ENCODE measurements at regions not wholly inside any gene's neighbourhood (a gene's known extent, or its start where the extent isn't known, plus 50 kb on each side); places are given as distances from the start of the nearest gene placed in this dataset.

DNA sequence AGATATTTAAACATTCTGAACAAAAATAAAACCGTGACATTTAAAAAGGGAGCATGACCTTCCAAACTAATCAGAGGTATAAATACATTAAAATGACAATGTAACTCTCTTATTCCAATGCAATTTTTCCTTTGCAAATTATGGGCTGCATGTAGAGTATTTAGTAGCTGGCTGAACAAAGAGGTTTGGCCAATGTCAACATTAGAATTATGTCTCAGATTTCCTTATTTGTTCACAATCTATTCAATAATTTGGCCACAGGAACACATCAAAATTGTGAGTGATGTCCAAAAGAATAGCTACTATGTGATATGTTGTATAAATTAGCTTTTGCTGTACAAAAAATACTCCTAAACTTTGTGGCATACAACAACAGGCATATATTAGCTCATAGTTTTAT is 580.0 kb upstream of the MARCKS start:
- DNase-seq: no peak

- DNase-seq: no peak
Measured at GRCh38 chr6:113281014-113281413, 576.1 kb upstream of the MARCKS start.

- DNase-seq: no peak
Measured at GRCh38 chr6:113281431-113281830, 575.7 kb upstream of the MARCKS start.

GRCh38 chr6:113287396-113287795 is 569.7 kb upstream of the MARCKS start:
- no peak for DNase-seq

DNA sequence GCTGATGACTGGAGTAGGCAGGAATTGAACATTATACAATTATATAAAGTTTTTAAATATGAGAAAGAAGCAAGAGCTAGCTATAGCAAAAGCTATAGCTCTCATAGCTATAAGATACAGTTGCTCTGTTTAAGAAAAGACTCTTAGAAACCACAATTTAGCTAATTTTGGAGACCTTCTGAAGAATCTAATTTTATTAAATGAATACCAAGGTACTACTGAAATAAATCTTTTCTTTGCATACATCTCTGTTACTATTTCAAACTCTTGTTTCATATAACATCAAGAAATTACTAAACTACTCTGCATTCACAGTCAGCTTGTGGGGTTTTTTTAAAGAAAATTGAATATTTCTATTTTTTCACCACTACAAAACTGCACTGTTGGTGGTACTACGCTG is 568.7 kb upstream of the MARCKS start:
- DNase-seq: no peak

- DNase-seq: peak; percentile 81
Measured at GRCh38 chr6:113289166-113289565, 568.0 kb upstream of the MARCKS start.

GRCh38 chr6:113290684-113291083 is 566.5 kb upstream of the MARCKS start:
- DNase-seq: no peak

DNA sequence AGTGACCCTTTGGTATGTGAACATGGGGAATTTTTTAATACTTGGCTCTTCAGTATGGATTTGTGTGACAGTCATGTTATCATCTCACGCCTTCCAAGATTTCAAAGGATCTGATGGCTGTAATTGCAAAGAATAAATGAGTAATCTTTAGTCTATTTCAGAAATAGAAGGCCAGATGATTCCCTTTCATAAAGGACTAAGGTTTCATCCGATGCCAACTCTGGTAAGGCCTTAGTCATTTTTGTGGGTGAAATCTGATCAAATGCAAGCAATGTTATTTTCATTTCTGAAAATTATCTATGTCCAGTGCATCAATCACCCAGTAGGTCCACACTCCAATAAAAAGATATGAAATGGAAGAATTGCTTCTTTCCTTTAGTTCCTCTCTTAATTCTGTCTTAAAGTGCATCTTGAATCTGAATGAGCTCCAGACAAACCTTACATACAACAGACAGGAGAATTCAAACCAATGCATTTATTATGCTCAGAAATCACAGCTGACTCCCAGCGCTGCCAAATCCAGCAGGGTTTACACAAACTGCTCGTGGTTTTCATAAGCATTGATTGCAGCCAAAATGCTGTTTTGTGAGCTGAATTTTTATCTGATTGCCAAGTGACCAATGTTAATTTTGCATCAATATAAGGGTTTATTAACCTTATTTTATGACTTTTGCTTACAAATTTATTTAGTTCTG is 565.2 kb upstream of the MARCKS start:
- DNase-seq: no peak

GRCh38 chr6:113292646-113293422 is 564.3 kb upstream of the MARCKS start:
- no peak for DNase-seq

DNA sequence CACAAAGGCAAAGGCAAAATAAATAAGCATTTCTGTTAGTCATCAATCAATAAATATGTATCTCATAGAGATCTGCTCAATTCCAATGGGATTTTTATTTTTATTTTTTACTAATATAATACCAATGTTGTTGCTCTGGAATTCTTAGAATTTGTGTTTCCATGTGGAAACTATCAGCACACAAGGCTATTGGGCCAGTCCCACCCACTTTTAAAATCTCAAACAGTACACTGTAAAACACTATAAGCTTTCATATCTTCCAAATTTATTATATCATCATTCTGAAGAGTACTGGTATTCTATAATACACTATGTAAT is 563.8 kb upstream of the MARCKS start:
- no peak for DNase-seq

DNA sequence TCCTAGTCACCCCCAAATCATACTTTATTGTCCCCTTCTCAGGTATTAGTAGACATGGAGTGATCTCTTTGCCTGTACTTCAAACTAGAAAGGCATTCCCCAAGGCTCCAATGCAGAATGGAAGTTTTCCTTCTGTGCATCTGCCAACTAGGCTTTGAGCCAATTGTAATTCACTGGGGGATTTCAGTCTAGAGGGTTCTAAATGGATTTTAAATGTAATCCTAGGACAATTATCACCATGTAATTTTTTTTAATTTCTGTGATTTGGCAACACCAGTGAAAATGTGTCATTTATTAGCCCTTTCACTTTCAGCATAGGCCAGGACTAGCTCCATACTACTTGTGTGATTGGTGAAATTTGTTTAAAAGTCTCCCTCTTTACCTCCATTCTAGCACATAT is 557.6 kb upstream of the MARCKS start:
- DNase-seq: no peak

GRCh38 chr6:113301651-113302050 is 555.5 kb upstream of the MARCKS start:
- DNase-seq: no peak

DNA sequence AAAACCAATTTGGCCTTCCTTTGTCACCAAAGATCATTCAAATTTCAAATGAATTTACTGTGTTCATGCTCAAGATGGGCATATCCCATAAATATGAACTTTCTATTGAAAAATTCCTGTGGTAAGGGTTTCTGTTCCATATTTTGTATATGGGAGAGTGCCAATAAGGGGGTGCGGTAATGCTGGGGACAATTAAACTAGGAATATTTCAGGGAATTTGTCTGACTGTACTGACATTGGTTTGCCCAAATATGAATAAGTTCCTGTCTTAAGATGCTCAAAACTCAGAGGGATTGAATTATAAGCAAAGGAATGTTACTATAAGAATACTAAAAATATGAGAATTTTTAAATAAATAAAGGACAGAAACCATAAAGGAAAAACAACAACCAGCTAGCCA is 553.0 kb upstream of the MARCKS start:
- no peak for DNase-seq

GRCh38 chr6:113306552-113307145 is 550.5 kb upstream of the MARCKS start:
- DNase-seq: no peak

DNA sequence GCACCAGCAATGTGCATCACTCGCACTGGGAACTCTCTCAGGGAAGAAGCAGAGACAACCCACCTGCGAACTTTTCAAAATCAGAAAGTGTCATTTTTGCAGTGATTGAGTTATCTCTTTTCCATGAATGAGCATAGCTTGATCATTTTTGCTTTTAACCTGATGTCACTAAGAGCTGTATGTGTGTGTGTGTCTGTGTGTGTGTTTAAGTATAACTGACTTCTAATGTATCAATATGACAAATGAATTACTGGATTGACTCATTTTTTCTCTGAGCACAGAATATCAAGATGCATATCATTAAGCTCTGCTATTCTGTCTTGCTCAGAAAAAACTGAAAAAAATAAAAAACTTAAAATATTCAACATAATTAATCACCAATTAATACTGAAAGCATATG is 548.9 kb upstream of the MARCKS start:
- DNase-seq: no peak

DNA sequence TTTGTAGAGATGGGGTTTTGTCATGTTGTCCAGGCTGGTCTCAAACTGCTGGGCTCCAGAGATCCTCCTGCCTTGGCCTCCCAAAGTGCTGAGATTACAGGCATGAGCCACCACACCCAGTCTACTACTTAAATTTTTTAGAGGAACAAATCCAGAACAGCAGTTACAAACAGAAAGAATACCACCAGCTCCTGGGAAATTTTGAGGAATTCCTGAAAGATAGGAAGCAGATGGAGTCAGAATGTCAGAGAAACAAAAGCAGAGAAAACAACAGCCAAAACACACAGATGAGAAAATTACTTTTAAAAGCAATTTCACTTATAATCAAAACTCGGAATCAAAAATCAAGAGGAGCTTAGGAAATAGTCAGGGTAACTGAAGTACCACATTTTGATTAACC is 543.3 kb upstream of the MARCKS start:
- no peak for DNase-seq

- DNase-seq: no peak
Measured at GRCh38 chr6:113315165-113315564, 542.0 kb upstream of the MARCKS start.

- no peak for DNase-seq
Measured at GRCh38 chr6:113315879-113316278, 541.3 kb upstream of the MARCKS start.

GRCh38 chr6:113317442-113317841 is 539.7 kb upstream of the MARCKS start:
- DNase-seq: no peak

DNA sequence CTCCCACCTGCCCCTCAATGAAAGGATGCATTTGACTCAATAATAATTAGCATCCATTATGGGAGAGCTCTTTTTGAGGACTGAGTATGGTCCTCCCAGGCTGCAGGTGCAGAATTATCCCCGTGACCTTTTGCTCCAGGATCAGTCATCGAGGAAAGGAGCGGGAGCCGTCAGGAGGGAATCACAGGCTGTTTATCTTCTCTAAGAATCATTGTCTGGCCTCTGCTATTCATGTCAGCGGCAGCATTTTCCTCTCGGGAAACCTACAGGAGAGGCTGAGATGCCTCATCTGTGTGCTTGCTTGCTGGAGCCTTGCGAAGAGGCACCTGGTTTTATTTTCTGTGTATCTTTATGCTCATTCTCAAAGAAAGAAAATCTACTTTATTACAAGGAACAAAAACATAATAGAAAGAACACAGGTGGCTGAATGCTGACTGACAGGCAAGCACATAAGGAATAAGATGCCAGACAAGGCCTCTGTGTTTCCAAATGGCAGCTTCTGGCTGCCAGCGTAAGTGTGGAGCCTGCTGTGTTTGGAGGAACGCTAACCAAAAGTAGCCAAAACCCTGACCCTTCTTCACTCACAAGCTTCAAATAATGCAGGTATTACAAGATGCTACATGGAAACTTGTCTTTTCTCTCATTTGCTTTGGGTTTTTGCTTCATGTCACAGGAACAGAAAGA is 539.1 kb upstream of the MARCKS start:
- peak; percentile 82 for DNase-seq

- DNase-seq: peak; percentile 45
Measured at GRCh38 chr6:113318575-113318917, 538.6 kb upstream of the MARCKS start.

DNA sequence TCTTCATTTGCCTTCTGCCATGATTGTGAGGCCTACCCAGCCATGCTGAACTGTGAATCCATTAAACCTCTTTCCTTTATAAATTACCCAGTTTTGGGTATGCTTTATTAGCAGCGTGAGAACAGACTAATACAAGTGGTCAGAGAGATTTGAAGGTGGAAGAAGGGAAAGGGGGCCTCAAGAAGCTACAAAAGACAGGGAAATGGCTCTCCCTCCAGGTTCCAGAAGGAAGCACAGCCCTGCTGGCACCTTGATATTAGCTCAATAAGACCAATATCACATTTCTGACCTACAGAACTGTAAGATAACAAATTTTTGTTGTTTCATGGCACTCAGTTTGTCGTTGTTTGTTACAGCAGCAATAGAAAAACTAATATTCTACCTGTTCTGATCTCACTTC is 536.5 kb upstream of the MARCKS start:
- DNase-seq: no peak

DNA sequence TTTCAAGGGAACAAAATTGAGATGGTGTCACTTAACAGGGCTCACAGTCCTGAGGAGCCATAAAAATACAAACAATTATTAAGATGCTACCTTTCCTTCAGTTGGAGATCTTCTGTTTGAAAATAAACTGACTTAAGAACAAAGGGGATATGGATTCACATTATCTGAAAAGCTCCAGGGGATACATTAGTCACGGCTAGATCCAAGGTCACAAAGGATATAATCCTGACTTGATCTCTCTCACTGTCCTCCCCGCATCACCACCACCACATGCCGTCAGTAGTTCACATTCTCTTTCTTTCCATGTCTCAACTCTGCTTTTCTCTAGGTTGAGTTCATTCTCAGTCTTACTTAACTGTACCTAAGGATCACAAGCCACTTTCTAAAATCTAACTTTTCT is 530.4 kb upstream of the MARCKS start:
- no peak for DNase-seq

GRCh38 chr6:113328886-113329381 is 528.2 kb upstream of the MARCKS start:
- DNase-seq: no peak

All from NCI-H2227 treated with DMSO at 0.1 percent for 48 hours (cell line).